Esophagus muscularis mucosa (tissue), 4 donors: ENCODE measurements at regions not wholly inside any gene's neighbourhood (a gene's known extent, or its start where the extent isn't known, plus 50 kb on each side); places are given as distances from the start of the nearest gene placed in this dataset.

ENCODE experiments used
- DNase-seq: peaks from one replicate; pipeline ENCODE4 v3.0.0-alpha.2; 2017; ENCODE audit errors: extremely low spot score
- H3K27ac ChIP-seq, 4 donors: fragments of 200-600 bp; sonication (generic); replicated peaks in 1 of 4; 1 replicate in 3 of 4; 2 replicates in 1 of 4; pipeline ENCODE4 v1.5.1; 2016 to 2019; ENCODE audit warnings: mild to moderate bottlenecking in 1 of 4
- H3K27me3 ChIP-seq, 4 donors: fragments of 200-600 bp; sonication (generic); one replicate each; pipeline versions ENCODE4 v1.5.1 to v1.6.0; 2016 to 2019
- H3K36me3 ChIP-seq, 4 donors: fragments of 200-600 bp; sonication (generic); one replicate each; pipeline ENCODE4 v1.5.1; 2016 to 2019
- H3K4me1 ChIP-seq, 4 donors: fragments of 200-600 bp; sonication (generic); one replicate each; pipeline ENCODE4 v1.5.1; 2016 to 2019
- H3K4me3 ChIP-seq, 4 donors: fragments of 200-600 bp; sonication (generic); 1 replicate in 2 of 4; 2 replicates in 2 of 4; pipeline ENCODE4 v1.5.1; 2016 to 2019; ENCODE audit warnings: mild to moderate bottlenecking in 4 of 4, moderate library complexity in 1 of 4
- H3K9me3 ChIP-seq, 4 donors: fragments of 200-600 bp; sonication (generic); 1 replicate in 3 of 4; 2 replicates in 1 of 4; pipeline ENCODE4 v1.5.1; 2016 to 2019
- CTCF ChIP-seq, 3 experiments: fragments of 200-600 bp in 2 of 3; fragments of 450-650 bp in 1 of 3; sonication (generic) in 2 of 3; IDR thresholded peaks; one replicate each; pipeline ENCODE4 v1.5.1; 2017 to 2019; ENCODE audit warnings: antibody characterized with exemption in 3 of 3, mild to moderate bottlenecking in 2 of 3, moderate library complexity in 1 of 3
- EP300 ChIP-seq: sonication (generic); formaldehyde crosslinking; IDR thresholded peaks from one replicate; pipeline ENCODE4 v1.6.1; 2017; ENCODE audit warnings: antibody characterized with exemption
- POLR2A ChIP-seq: fragments of 450-650 bp; IDR thresholded peaks from one replicate; pipeline ENCODE4 v1.6.1; 2017; ENCODE audit warnings: antibody characterized with exemption, moderate library complexity, mild to moderate bottlenecking, low read depth
- POLR2AphosphoS5 ChIP-seq, 2 donors: sonication (generic); formaldehyde crosslinking; IDR thresholded peaks; one replicate each; pipeline ENCODE4 v1.6.1; 2017; ENCODE audit warnings: antibody characterized with exemption in 2 of 2
- WGBS: methylation state at CpG from one replicate; pipeline ENCODE4 v1.1.5; 2018; 5-methylcytosine and 5-hydroxymethylcytosine counted together
- intact Hi-C: fragments of 100-400 bp; cut with DNase I; formaldehyde crosslinking; loops from one replicate; pipeline ENCODE4 v1.15.1; 2023

- Histone ChIP-seq H3K9me3 (no peaks in the 10 kb centered on the region), H3K27me3 (peaks cover 0 to 57% (median 0%) of the 10 kb centered on the region in 4 donors), H3K27ac (no peak overlapping the region), H3K4me1 (no peaks in the 10 kb centered on the region), H3K36me3 (no peaks in the 10 kb centered on the region), H3K4me3 (no peak overlapping the region)
- TF ChIP-seq POLR2AphosphoS5 (IDR thresholded peaks at IDR 0.05), result no peak
- DNase-seq, result no peak
- intact Hi-C loops, result no loop called here
- no CpG with 5 or more reads among the region's 9 CpGs for WGBS
These were observed 727.4 kb downstream of the BRD1 start for GRCh38 chr22:49100316-49100715.

GRCh38 chr22:49099496-49100124, 728.1 kb downstream of the BRD1 start:
- intact Hi-C loops, result no loop called here
- H3K27me3 ChIP-seq, result peaks cover 0 to 57% (median 0%) of the 10 kb centered on the region in 4 donors

GRCh38 chr22:49099089-49099488, 728.6 kb downstream of the BRD1 start:
- 96% methylated on average over 13 of the region's 14 CpGs for WGBS
- H3K9me3 ChIP-seq, result no peaks in the 10 kb centered on the region
- H3K27me3 ChIP-seq, result peaks cover 0 to 54% (median 0%) of the 10 kb centered on the region in 4 donors
- no peaks in the 10 kb centered on the region for H3K4me1 ChIP-seq
- TF ChIP-seq CTCF (IDR thresholded peaks at IDR 0.05) (no peak), EP300 (no peak), POLR2A (no peak), POLR2AphosphoS5 (IDR thresholded peaks at IDR 0.05) (no peak)
- intact Hi-C loops, result no loop called here
- no peak overlapping the region for H3K27ac ChIP-seq
- no peak for DNase-seq
- H3K36me3 ChIP-seq, result no peaks in the 10 kb centered on the region
- H3K4me3 ChIP-seq, result no peak overlapping the region

More at GRCh38 chr22:49099496-49100124, 728.1 kb downstream of the BRD1 start:
- Histone ChIP-seq H3K36me3 (no peaks in the 10 kb centered on the region), H3K9me3 (no peaks in the 10 kb centered on the region), H3K27ac (no peak overlapping the region), H3K4me3 (no peak overlapping the region), H3K4me1 (no peaks in the 10 kb centered on the region)
- DNase-seq, result no peak
- TF ChIP-seq POLR2AphosphoS5 (IDR thresholded peaks at IDR 0.05) (no peak), CTCF (IDR thresholded peaks at IDR 0.05) (no peak), POLR2A (no peak), EP300 (no peak)
- WGBS, result 51% methylated on average over 5 of the region's 15 CpGs

- TF ChIP-seq CTCF (IDR thresholded peaks at IDR 0.05), result no peak
- no peak for TF ChIP-seq EP300
- no peak for TF ChIP-seq POLR2AphosphoS5 (IDR thresholded peaks at IDR 0.05)
- TF ChIP-seq POLR2A, result no peak
- no peak overlapping the region for H3K4me3 ChIP-seq
- H3K27me3 ChIP-seq, result peaks cover 0 to 49% (median 0%) of the 10 kb centered on the region in 4 donors
- no peaks in the 10 kb centered on the region for H3K4me1 ChIP-seq
- H3K9me3 ChIP-seq, result no peaks in the 10 kb centered on the region
- 72% methylated on average over 10 of the region's 10 CpGs for WGBS
- H3K36me3 ChIP-seq, result no peaks in the 10 kb centered on the region
- H3K27ac ChIP-seq, result no peak overlapping the region
- intact Hi-C loops, result no loop called here
- no peak for DNase-seq
These were observed 729.7 kb downstream of the BRD1 start for GRCh38 chr22:49097966-49098365.

- no peak for TF ChIP-seq POLR2AphosphoS5 (IDR thresholded peaks at IDR 0.05)
- no peak for TF ChIP-seq POLR2A
- no peak for TF ChIP-seq CTCF (IDR thresholded peaks at IDR 0.05)
- TF ChIP-seq EP300, result no peak
- DNase-seq, result no peak
- 91% methylated on average over 20 of the region's 20 CpGs for WGBS
- no peaks in the 10 kb centered on the region for H3K36me3 ChIP-seq
- H3K4me3 ChIP-seq, result no peak overlapping the region
- no peak overlapping the region for H3K27ac ChIP-seq
- H3K27me3 ChIP-seq, result peaks cover 0 to 51% (median 0%) of the 10 kb centered on the region in 4 donors
- H3K9me3 ChIP-seq, result no peaks in the 10 kb centered on the region
- H3K4me1 ChIP-seq, result no peaks in the 10 kb centered on the region
- intact Hi-C loops, result no loop called here
These were observed 730.3 kb downstream of the BRD1 start for GRCh38 chr22:49097171-49097925.
